Kidney epithelial cell (primary cell): ENCODE measurements at regions not wholly inside any gene's neighbourhood (a gene's known extent, or its start where the extent isn't known, plus 50 kb on each side); places are given as distances from the start of the nearest gene placed in this dataset.
A peak's percentile ranks its signal among the peaks of the same experiment; 100 is the strongest.

ENCODE experiments used
- DNase-seq: peaks from one replicate; pipeline ENCODE4 v3.0.0-alpha.2; 2010; ENCODE audit warnings: low read depth
- H3K27me3 ChIP-seq: 2 replicates; pipeline ENCODE4 v1.6.0; 2011; ENCODE audit warnings: low read length; ENCODE audit not compliant: control insufficient read depth, insufficient read depth
- H3K36me3 ChIP-seq: 2 replicates; pipeline ENCODE4 v1.5.1; 2011; ENCODE audit warnings: low read length; ENCODE audit not compliant: control insufficient read depth, insufficient read depth
- H3K4me3 ChIP-seq: 2 replicates; pipeline ENCODE4 v1.5.1; 2011; ENCODE audit warnings: low read depth, mild to moderate bottlenecking, control low read depth, low read length
- TF ChIP-seq, protein P1 (sequence below): IDR thresholded peaks from 2 replicates; pipeline ENCODE4 v1.5.1; 2011; ENCODE audit warnings: mild to moderate bottlenecking, moderate library complexity, low read length, control low read depth, inconsistent platforms; ENCODE audit not compliant: insufficient read depth, poor library complexity, severe bottlenecking

DNA sequence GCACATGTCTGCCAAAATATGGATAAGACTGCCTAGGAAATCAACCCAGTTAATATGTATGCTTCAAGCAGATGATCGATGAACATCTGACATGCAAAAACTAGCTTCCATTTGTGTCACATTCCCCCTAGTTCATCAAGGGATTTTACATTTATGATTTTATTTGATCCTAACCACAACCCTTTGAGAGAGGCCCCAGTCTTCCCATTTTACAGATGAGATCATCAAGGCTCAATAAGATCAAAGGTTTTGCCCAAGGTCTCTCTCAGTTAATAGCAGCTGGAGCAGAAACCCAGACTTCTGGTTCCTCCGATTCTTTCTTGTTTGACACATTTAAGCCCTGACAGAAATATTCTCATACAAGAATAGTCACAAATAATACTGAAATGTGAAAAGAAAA lies 107.7 kb upstream of the PPP2R5A start:
- no peak overlapping the region for H3K4me3 ChIP-seq
- TF ChIP-seq, protein P1, sequence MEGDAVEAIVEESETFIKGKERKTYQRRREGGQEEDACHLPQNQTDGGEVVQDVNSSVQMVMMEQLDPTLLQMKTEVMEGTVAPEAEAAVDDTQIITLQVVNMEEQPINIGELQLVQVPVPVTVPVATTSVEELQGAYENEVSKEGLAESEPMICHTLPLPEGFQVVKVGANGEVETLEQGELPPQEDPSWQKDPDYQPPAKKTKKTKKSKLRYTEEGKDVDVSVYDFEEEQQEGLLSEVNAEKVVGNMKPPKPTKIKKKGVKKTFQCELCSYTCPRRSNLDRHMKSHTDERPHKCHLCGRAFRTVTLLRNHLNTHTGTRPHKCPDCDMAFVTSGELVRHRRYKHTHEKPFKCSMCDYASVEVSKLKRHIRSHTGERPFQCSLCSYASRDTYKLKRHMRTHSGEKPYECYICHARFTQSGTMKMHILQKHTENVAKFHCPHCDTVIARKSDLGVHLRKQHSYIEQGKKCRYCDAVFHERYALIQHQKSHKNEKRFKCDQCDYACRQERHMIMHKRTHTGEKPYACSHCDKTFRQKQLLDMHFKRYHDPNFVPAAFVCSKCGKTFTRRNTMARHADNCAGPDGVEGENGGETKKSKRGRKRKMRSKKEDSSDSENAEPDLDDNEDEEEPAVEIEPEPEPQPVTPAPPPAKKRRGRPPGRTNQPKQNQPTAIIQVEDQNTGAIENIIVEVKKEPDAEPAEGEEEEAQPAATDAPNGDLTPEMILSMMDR: no peak
- no peak for DNase-seq
- H3K36me3 ChIP-seq: no peaks in the 10 kb centered on the region
- no peaks in the 10 kb centered on the region for H3K27me3 ChIP-seq

DNA sequence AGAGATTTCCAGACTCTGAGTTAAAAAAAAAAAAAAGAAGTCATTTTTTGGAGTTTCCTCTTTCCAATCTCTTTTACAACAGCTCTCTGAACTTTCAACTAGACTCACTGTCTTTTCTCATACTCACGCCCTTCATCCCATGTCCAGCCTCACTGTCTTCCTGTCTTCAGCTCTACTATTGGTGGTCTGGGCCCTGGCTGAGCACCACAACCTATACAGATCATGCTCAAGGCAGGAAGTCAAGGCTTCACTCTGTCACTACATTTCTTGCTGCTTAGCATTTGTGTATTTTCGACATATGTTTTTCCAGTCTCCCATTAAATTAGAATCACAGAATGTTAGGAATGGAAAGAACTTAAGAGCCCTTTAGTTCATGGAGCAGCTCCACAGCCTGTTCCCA lies 106.4 kb upstream of the PPP2R5A start:
- DNase-seq: no peak
- H3K27me3 ChIP-seq: no peaks in the 10 kb centered on the region
- no peak overlapping the region for H3K4me3 ChIP-seq
- TF ChIP-seq, protein P1: no peak
- no peaks in the 10 kb centered on the region for H3K36me3 ChIP-seq

DNA sequence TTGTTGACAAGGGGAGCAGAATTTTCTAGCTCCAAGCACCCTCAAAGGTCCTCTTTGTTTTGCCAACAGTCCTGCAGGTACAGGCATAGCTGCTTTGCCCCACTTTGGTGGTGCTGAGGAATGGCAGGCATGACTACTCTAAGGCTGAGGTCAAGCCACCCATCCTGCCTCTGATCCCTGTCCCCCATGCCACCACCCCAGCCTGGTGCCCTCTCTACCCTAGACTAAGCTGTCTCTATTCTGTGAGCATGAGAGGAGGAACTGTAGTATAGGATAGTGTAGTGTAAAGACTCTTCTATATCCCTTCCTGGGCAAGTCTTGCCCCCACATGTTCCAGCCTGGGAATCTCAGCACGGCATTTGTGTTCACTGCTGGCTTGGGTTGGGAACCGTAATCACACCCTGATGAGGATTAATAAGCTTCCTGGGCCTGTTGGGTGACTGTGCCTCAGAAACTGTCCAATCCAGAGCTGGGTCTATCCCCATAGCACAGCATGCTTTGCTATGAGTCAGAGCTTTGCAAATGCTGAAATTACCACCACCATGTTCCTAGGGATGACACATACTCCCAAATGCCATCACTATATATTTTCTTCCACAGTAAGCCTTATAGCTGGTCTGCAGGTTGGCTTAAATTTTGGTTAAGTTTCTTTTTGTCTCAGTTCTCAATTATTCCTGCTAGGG lies 105.7 kb upstream of the PPP2R5A start:
- H3K4me3 ChIP-seq: no peak overlapping the region
- TF ChIP-seq, protein P1: no peak

DNA sequence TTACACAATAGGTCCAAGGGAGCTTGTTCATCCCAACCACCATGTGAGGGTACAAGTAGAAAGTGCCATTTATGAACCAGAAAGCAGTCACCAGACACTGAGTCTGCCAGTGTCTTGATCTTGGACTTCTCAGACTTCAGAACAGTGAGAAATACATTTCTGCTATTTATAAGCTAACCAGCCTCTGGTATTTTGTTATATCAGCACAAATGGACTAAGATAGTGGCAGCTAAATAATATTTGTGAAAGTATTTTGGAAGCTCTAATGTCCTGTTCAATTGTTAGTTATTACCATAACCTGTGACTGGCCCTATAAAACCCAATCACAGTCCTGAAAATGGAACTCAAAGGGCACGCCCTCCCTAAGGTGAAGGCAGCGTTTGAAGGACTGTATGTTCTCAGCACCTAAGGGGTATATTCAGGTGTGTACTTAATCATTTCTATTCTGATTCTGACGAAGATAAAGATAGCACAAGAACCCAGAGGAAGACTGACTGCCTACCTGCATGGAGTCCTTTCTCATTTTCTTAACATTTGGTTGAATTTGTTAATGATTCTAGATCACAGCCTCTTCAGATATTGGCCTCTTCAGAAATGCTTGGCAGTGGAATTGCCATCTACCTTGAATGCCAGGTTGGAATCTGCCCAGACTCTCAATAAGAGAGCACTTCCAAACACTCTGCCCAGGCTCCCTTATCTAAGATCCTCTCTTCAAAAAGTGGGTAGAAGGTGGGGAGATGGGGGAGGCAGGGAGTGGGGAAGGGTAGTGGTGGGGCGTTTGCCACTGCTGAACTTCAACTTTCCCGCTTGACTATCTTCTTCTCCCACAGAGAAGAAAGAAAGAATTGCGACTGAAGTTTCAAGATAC lies 104.0 kb upstream of the PPP2R5A start:
- DNase-seq: no peak
- no peak overlapping the region for H3K4me3 ChIP-seq
- no peaks in the 10 kb centered on the region for H3K36me3 ChIP-seq
- TF ChIP-seq, protein P1: no peak
- no peaks in the 10 kb centered on the region for H3K27me3 ChIP-seq

More for the DNA sequence above, 105.7 kb upstream of the PPP2R5A start:
- H3K27me3 ChIP-seq: no peaks in the 10 kb centered on the region
- no peaks in the 10 kb centered on the region for H3K36me3 ChIP-seq
- peak; percentile 73 for DNase-seq

DNA sequence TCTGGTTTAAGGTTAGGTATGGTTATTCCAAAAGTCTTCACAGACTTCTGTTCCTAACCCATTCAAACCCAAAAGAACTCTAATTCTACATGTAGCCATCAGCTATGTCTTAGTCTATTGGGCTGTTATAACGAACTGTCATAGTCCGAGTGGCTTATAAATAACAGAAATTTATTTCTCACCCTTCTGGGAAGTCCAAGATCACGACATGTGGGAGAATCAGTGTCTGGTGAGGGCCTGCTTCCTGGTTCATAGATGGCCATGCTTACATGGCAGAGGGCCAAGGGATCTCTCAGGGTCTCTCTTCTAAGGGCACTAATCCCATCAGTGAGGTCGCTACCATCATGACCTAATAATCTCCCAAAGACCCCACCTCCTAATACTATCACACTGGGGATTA lies 103.0 kb upstream of the PPP2R5A start:
- Histone ChIP-seq H3K36me3 (no peaks in the 10 kb centered on the region), H3K27me3 (no peaks in the 10 kb centered on the region), H3K4me3 (no peak overlapping the region)
- TF ChIP-seq, protein P1: no peak
- no peak for DNase-seq

DNA sequence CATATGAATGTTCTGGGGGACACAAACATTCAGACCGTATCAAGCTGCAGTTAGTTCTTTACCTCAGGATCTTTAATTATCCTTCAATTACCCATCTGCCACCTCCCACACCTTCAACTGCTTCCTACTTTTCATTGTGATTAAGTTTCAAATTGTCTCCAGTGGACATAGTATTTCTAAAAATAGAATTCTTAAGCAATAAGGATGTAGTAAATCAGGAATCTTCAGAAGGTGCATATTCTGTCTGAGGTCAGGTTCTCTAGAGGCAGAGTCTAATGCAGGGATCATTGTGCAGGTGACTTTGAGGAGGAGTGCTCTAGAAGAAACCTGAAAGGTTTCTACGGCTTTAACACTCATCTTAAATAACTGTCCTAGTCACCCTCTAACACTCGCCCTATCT lies 102.6 kb upstream of the PPP2R5A start:
- no peaks in the 10 kb centered on the region for H3K36me3 ChIP-seq
- no peak for DNase-seq
- H3K27me3 ChIP-seq: no peaks in the 10 kb centered on the region
- H3K4me3 ChIP-seq: no peak overlapping the region
- TF ChIP-seq, protein P1: no peak
